HG03108 (cell line): ENCODE measurements at regions not wholly inside any gene's neighbourhood (a gene's known extent, or its start where the extent isn't known, plus 50 kb on each side); places are given as distances from the start of the nearest gene placed in this dataset.
A peak's percentile ranks its signal among the peaks of the same experiment; 100 is the strongest.

Source experiments
- ATAC-seq: cut with Tn5 transposase; IDR thresholded peaks from one replicate; pipeline ENCODE4 v1.9.1; 2021; ENCODE audit warnings: moderate library complexity; ENCODE audit not compliant: unreplicated experiment

DNA sequence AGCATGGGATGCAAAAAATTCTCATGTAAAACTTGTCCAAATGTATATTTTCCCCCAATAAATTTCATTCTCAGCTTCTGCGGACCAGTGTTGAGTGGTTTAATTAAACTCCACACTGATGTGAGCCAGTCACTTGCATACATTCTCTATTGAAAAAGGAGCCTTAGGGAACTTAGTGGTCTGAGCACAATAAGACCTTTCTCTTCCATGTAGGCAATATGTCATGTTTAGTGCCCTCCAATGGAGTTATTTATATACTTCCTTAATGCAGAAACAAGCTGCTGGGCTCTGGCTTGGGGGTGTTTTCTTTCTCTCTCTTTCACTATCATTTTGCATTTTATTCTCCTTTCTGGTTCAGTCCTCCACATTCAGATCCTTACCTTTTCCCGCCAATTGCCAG lies 196.9 kb downstream of the ANAPC10 start:
- ATAC-seq, result no peak

DNA sequence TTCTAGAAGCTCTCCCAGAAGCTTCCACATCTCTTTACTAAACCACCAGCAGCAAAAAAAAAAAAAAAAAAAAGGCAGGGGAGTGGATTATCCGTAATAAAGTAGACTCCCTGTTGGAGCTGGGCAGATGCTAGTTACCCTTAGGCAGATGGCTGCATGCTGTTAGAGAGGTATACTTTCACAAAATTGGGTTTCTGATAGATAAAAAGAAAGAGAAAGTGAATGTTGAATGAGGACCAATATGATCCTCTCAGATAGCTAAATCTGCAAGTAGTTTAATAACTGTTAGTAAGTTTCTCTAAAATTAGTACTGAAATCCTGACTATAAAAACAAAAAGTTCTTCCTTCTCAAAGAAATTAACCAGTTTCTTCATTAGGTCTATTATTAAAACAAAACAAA lies 195.4 kb downstream of the ANAPC10 start:
- peak; percentile 47 for ATAC-seq

DNA sequence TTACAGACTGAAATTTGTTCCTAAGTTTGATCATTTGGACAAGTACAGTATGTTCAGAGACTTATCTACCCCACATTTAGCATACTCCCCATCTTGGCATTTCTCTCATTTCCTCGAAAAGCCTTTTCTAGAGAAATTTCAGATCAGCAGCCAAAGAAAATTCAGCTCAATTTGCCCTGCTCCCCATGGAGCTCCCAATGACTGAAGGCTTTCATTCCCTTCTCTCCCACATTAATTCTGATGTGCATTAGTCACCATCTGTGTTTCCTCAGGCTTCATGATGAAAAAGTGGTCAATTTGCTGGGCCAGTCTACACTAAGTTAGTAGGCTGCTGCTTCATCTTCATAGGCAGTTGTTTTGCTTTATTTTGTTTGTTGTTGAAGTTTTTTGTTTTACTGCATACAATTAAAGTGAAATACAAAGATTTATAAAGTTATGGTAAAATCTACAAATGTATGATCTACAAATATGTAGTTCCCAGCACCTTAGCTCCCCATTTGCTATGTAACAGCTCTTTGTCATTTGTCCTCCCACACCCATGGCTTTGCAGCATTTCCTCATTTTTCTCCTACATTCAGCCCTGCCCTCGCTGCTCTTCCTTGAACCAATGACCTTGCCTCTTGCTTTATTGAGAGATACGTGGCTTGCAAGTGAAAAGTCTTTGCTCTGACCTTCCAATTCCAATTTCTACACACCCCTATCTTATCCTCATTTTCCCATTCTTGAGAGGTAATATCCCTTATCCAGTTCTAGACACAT lies 193.9 kb downstream of the ANAPC10 start:
- ATAC-seq, result no peak

DNA sequence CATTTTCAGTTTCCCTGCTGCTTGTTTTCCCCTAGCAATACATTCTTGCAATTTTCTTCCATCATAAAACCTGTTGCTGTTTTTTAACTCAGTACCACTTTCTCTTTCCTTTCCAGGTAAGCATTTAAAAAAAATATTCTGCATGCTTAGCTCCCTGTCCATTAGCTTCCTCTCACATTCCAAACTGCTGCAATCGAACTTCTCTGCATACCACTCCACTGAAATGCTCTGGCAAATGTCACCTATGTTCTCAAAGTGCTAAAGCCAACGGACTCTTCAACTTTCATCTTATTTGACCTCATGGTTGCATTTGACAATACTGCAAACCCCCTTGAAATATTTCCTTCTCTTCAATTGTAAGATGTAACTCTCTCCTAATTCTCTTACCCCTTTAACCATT lies 192.7 kb downstream of the ANAPC10 start:
- no peak for ATAC-seq

DNA sequence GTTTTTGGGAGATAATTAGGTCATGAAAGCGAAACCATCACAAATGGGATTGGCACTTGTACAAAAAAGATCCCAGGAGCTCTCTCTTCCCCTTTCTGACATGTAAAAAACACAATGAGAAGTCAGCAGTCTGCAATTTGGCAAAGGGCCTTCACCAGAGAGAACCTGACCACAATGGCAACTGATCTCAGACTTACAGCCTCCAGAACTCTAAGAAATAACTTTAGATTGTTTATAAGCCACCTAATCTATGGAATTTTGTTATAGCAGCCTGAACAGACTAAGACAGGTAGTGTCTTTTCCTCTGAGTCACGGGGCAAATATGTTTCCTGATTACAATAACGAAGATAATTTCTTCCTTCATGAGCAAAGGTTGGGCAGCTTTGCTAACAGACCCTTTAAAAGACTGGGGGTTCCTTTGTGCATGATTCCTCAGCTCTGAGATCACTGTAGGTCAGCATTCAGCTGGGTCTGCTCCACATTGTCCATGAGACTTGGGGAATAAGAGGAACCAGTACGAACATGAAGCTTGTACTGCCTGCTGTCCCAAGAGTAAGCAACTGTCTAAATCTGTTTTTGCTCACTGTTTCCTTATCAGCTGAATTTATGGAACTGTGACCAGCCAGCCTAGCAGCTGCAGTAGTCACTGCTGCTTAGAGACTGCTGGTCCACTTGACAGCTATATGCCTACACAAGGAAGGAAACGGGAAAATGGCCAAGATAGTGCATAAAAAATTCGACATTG lies 191.6 kb downstream of the ANAPC10 start:
- ATAC-seq, result no peak

DNA sequence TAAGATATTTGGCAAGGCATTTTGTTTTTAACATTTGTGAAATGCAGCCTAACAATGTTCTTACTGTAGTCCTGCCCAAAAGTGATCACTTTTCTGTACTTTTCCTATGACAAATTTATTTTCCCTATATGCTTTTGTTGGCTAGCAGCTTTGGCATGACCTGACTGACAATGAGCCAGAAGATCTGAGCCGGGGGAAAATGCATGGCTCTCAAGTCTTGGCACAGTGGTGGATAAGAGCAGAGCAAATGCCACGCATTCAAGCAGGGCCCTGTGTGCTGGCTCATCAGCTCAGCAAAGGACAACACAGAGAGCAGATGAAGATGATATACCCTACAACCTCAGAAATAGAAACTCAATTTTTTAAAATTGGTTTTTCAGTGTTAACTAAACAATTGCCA lies 187.3 kb downstream of the ANAPC10 start:
- no peak for ATAC-seq
